ENCODE measurements at regions not wholly inside any gene's neighbourhood (a gene's known extent, or its start where the extent isn't known, plus 50 kb on each side); places are given as distances from the start of the nearest gene placed in this dataset.

- no peak overlapping the region for H3K27ac ChIP-seq (ENCODE audit: insufficient read depth, low read depth, low read length)
- FAIRE-seq (no peak), DNase-seq (ENCODE audit: low read depth, low spot score) (no peak)
- no peaks in the 10 kb centered on the region for H3K9me1 ChIP-seq (replicated peaks; ENCODE audit: control insufficient read depth, extremely low read depth, insufficient read depth, low read length)
- H3K79me2 ChIP-seq (ENCODE audit: control insufficient read depth, insufficient read depth, low read length), result no peaks in the 10 kb centered on the region
- no peaks in the 10 kb centered on the region for H3K9me3 ChIP-seq (replicated peaks; ENCODE audit: control insufficient read depth, insufficient read depth, low read length)
- peaks cover 0 to 1% of the 10 kb centered on the region in 2 experiments for H3K27me3 ChIP-seq (ENCODE audit: control insufficient read depth in 2 of 2, insufficient read depth in 2 of 2, low read length in 2 of 2)
- intact Hi-C loops (cut with micrococcal nuclease) (no loop called here), dilution Hi-C loops (cut with MboI; ENCODE audit: extremely low pct_ligation_motif_present, low sequenced_read_pairs) (no loop called here)
- POLR2A ChIA-PET, result no interaction called here
- H2AFZ ChIP-seq (ENCODE audit: low read depth, low read length), result no peak overlapping the region
- BruUV-seq (replicated peaks), result no TSS peak
- CTCF ChIA-PET, result interaction anchor here (1.0 kb wide), 1 partner anchor 19 kb away, joined by 3 read pairs; no protein-coding TSS in a partner anchor
- TF ChIP-seq MYC (IDR thresholded peaks at IDR 0.05; ENCODE audit: low read depth, low read length) (no peak), POLR2AphosphoS5 (IDR thresholded peaks at IDR 0.05; ENCODE audit: insufficient read depth, low read depth, low read length) (no peak), POLR2A (IDR thresholded peaks at IDR 0.05; ENCODE audit: low read depth, low read length) (no peak), FOS (IDR thresholded peaks at IDR 0.05; ENCODE audit: borderline replicate concordance, insufficient read depth, low read length) (no peak), CTCF (IDR thresholded peaks at IDR 0.05; ENCODE audit: extremely low read depth in 1 of 2, insufficient read depth in 1 of 2, low read depth in 1 of 2, low read length in 2 of 2) (no peak), JUN (IDR thresholded peaks at IDR 0.05; ENCODE audit: borderline replicate concordance, insufficient read depth, insufficient read length, low read depth) (no peak), EZH2 (IDR thresholded peaks at IDR 0.05; ENCODE audit: borderline replicate concordance, low read depth, low read length, severe bottlenecking) (no peak), GATA2 (IDR thresholded peaks at IDR 0.05; ENCODE audit: insufficient read depth, insufficient read length, low read depth, low read length) (no peak)
- H4K20me1 ChIP-seq (replicated peaks; ENCODE audit: control insufficient read depth, extremely low read depth, insufficient read depth, low read length), result no peaks in the 10 kb centered on the region
- H3K4me1 ChIP-seq (ENCODE audit: control insufficient read depth, extremely low read depth, insufficient read depth, low read length), result no peaks in the 10 kb centered on the region
- H3K9ac ChIP-seq (replicated peaks; ENCODE audit: extremely low read depth, insufficient read depth, low read length), result no peak overlapping the region
- H3K4me3 ChIP-seq (replicated peaks in 1 of 3; ENCODE audit: insufficient read depth in 1 of 3, low read depth in 1 of 3, low read length in 3 of 3), result no peak overlapping the region
- no peaks in the 10 kb centered on the region for H3K36me3 ChIP-seq (ENCODE audit: control insufficient read depth in 2 of 2, extremely low read depth in 1 of 2, insufficient read depth in 2 of 2, low read length in 2 of 2)
- H3K4me2 ChIP-seq (ENCODE audit: insufficient read depth, low read length), result no peak overlapping the region
Observed at GRCh38 chr5:124278636-124279035, 467.8 kb downstream of the ZNF608 start.

Data from endothelial cell of umbilical vein (primary cell).